ENCODE measurements at regions not wholly inside any gene's neighbourhood (a gene's known extent, or its start where the extent isn't known, plus 50 kb on each side); places are given as distances from the start of the nearest gene placed in this dataset.
A peak's percentile ranks its signal among the peaks of the same experiment; 100 is the strongest.

DNA sequence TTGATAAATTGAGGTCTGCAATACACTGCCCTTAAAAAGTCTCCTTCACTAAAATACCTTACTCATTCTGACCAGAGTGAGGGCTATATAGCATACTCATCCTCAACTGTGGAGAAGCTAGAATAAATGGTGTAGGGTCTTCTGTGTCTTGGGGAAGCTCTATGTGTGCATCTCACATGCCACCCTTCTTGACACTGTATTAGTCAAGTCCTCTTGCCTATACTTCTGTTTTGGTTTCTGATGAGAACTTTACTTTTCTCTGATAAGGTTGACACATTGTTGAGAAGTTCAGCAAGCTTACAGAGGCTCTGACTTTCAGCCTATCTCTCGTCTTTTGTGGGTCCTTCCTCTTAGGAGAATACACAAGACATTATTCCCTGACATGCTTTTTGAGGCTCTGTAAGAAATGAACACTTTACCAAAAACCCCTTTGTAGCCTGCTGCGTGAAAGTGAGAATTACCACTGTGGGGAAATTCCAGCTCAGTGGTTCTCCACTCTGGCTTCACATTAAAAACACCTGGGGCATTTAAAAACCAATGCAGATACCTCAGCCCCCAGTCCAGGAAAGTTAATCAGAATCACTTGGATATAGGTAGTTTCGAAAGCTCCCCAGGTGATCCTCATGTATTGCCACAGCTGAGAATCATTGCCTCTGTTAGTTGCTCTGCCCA lies 372.1 kb upstream of the HS3ST5 start (continued):
- TF ChIP-seq, protein P1, sequence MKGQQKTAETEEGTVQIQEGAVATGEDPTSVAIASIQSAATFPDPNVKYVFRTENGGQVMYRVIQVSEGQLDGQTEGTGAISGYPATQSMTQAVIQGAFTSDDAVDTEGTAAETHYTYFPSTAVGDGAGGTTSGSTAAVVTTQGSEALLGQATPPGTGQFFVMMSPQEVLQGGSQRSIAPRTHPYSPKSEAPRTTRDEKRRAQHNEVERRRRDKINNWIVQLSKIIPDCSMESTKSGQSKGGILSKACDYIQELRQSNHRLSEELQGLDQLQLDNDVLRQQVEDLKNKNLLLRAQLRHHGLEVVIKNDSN (IDR thresholded peaks at IDR 0.05; ENCODE audit: borderline replicate concordance, extremely low read length, insufficient read depth, low read depth, low read length) = no peak
- TF ChIP-seq, protein P2, sequence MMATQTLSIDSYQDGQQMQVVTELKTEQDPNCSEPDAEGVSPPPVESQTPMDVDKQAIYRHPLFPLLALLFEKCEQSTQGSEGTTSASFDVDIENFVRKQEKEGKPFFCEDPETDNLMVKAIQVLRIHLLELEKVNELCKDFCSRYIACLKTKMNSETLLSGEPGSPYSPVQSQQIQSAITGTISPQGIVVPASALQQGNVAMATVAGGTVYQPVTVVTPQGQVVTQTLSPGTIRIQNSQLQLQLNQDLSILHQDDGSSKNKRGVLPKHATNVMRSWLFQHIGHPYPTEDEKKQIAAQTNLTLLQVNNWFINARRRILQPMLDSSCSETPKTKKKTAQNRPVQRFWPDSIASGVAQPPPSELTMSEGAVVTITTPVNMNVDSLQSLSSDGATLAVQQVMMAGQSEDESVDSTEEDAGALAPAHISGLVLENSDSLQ (IDR thresholded peaks at IDR 0.05) = no peak
- TF ChIP-seq, protein P3, sequence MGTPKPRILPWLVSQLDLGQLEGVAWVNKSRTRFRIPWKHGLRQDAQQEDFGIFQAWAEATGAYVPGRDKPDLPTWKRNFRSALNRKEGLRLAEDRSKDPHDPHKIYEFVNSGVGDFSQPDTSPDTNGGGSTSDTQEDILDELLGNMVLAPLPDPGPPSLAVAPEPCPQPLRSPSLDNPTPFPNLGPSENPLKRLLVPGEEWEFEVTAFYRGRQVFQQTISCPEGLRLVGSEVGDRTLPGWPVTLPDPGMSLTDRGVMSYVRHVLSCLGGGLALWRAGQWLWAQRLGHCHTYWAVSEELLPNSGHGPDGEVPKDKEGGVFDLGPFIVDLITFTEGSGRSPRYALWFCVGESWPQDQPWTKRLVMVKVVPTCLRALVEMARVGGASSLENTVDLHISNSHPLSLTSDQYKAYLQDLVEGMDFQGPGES (IDR thresholded peaks at IDR 0.05) = no peak
- TF ChIP-seq SMARCA5 (IDR thresholded peaks at IDR 0.05) (no peak), NFIC (IDR thresholded peaks at IDR 0.05; ENCODE audit: low read depth, low read length) (peak; percentile 83), CHD2 (IDR thresholded peaks at IDR 0.05; ENCODE audit: borderline replicate concordance, low read depth, low read length) (no peak), PAX5 (IDR thresholded peaks at IDR 0.05; ENCODE audit: borderline replicate concordance, low read depth, low read length) (no peak), YBX1 (IDR thresholded peaks at IDR 0.05) (no peak), CHD4 (IDR thresholded peaks at IDR 0.05) (no peak), CBX5 (IDR thresholded peaks at IDR 0.05; ENCODE audit: low read depth) (no peak), MXI1 (IDR thresholded peaks at IDR 0.05; ENCODE audit: low read depth, low read length) (no peak), RFX5 (IDR thresholded peaks at IDR 0.05; ENCODE audit: low read depth, low read length) (no peak), SPI1 (IDR thresholded peaks at IDR 0.05; ENCODE audit: borderline replicate concordance, insufficient read depth, low read depth, low read length) (no peak), ZNF622 (IDR thresholded peaks at IDR 0.05) (no peak), POLR2AphosphoS2 (IDR thresholded peaks at IDR 0.05; ENCODE audit: low read depth, low read length) (no peak)
- TF ChIP-seq, protein P4, sequence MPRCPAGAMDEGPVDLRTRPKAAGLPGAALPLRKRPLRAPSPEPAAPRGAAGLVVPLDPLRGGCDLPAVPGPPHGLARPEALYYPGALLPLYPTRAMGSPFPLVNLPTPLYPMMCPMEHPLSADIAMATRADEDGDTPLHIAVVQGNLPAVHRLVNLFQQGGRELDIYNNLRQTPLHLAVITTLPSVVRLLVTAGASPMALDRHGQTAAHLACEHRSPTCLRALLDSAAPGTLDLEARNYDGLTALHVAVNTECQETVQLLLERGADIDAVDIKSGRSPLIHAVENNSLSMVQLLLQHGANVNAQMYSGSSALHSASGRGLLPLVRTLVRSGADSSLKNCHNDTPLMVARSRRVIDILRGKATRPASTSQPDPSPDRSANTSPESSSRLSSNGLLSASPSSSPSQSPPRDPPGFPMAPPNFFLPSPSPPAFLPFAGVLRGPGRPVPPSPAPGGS (IDR thresholded peaks at IDR 0.05; ENCODE audit: borderline replicate concordance, insufficient read depth, low read depth, low read length, poor library complexity, severe bottlenecking) = peak; percentile 41
- TF ChIP-seq, protein P5, sequence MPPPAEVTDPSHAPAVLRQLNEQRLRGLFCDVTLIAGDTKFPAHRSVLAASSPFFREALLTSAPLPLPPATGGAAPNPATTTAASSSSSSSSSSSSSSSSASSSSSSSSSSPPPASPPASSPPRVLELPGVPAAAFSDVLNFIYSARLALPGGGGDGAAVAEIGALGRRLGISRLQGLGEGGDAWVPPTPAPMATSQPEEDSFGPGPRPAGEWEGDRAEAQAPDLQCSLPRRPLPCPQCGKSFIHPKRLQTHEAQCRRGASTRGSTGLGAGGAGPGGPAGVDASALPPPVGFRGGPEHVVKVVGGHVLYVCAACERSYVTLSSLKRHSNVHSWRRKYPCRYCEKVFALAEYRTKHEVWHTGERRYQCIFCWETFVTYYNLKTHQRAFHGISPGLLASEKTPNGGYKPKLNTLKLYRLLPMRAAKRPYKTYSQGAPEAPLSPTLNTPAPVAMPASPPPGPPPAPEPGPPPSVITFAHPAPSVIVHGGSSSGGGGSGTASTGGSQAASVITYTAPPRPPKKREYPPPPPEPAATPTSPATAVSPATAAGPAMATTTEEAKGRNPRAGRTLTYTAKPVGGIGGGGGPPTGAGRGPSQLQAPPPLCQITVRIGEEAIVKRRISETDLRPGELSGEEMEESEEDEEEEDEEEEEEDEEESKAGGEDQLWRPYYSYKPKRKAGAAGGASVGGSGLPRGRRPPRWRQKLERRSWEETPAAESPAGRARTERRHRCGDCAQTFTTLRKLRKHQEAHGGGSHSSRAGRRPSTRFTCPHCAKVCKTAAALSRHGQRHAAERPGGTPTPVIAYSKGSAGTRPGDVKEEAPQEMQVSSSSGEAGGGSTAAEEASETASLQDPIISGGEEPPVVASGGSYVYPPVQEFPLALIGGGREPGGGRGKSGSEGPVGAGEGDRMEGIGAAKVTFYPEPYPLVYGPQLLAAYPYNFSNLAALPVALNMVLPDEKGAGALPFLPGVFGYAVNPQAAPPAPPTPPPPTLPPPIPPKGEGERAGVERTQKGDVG (CRISPR knock-in tag; IDR thresholded peaks at IDR 0.05) = no peak
- TF ChIP-seq, protein P6, sequence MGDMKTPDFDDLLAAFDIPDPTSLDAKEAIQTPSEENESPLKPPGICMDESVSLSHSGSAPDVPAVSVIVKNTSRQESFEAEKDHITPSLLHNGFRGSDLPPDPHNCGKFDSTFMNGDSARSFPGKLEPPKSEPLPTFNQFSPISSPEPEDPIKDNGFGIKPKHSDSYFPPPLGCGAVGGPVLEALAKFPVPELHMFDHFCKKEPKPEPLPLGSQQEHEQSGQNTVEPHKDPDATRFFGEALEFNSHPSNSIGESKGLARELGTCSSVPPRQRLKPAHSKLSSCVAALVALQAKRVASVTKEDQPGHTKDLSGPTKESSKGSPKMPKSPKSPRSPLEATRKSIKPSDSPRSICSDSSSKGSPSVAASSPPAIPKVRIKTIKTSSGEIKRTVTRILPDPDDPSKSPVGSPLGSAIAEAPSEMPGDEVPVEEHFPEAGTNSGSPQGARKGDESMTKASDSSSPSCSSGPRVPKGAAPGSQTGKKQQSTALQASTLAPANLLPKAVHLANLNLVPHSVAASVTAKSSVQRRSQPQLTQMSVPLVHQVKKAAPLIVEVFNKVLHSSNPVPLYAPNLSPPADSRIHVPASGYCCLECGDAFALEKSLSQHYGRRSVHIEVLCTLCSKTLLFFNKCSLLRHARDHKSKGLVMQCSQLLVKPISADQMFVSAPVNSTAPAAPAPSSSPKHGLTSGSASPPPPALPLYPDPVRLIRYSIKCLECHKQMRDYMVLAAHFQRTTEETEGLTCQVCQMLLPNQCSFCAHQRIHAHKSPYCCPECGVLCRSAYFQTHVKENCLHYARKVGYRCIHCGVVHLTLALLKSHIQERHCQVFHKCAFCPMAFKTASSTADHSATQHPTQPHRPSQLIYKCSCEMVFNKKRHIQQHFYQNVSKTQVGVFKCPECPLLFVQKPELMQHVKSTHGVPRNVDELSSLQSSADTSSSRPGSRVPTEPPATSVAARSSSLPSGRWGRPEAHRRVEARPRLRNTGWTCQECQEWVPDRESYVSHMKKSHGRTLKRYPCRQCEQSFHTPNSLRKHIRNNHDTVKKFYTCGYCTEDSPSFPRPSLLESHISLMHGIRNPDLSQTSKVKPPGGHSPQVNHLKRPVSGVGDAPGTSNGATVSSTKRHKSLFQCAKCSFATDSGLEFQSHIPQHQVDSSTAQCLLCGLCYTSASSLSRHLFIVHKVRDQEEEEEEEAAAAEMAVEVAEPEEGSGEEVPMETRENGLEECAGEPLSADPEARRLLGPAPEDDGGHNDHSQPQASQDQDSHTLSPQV (IDR thresholded peaks at IDR 0.05) = no peak
